HAP-1 (cell line): ENCODE measurements at regions not wholly inside any gene's neighbourhood (a gene's known extent, or its start where the extent isn't known, plus 50 kb on each side); places are given as distances from the start of the nearest gene placed in this dataset.
A peak's percentile ranks its signal among the peaks of the same experiment; 100 is the strongest.

ENCODE experiments used
- DNase-seq, 2 experiments: peaks; one replicate each; pipeline ENCODE4 v3.0.0-alpha.2; 2016 to 2020; ENCODE audit warnings: low spot score in 2 of 2
- H3K27me3 ChIP-seq: fragments of 250-450 bp; sonication (Bioruptor Pico); 2 replicates; pipeline ENCODE4 v1.5.1; 2020; ENCODE audit warnings: low read depth, mild to moderate bottlenecking, moderate library complexity
- H3K36me3 ChIP-seq: fragments of 250-450 bp; sonication (Bioruptor Pico); replicated peaks from 2 replicates; pipeline ENCODE4 v1.5.1; 2020; ENCODE audit warnings: mild to moderate bottlenecking
- H3K4me1 ChIP-seq: fragments of 250-450 bp; sonication (Bioruptor Pico); 2 replicates; pipeline ENCODE4 v1.5.1; 2020; ENCODE audit warnings: mild to moderate bottlenecking
- H3K4me3 ChIP-seq: fragments of 250-450 bp; sonication (Bioruptor Pico); 2 replicates; pipeline ENCODE4 v1.5.1; 2020; ENCODE audit warnings: mild to moderate bottlenecking, moderate library complexity
- H3K9me3 ChIP-seq: fragments of 250-450 bp; sonication (Bioruptor Pico); 2 replicates; pipeline ENCODE4 v1.5.1; 2020; ENCODE audit warnings: mild to moderate bottlenecking, moderate library complexity
- in situ Hi-C: fragments of 300-500 bp; cut with MboI; formaldehyde crosslinking; loops from 3 replicates; pipeline ENCODE4 v1.14.3; 2020; ENCODE audit warnings: low sequenced_read_pairs, inconsistent platforms, mixed read lengths

GRCh38 chr7:22551768-22552513 lies 52.0 kb upstream of the STEAP1B start:
- H3K36me3 ChIP-seq = no peaks in the 10 kb centered on the region
- H3K27me3 ChIP-seq = peaks cover 15% of the 10 kb centered on the region
- no peaks in the 10 kb centered on the region; the same call in 1 of the 2 replicates for H3K4me1 ChIP-seq
- in situ Hi-C loops = no loop called here
- DNase-seq = no peak
- H3K9me3 ChIP-seq = no peaks in the 10 kb centered on the region
- no peak overlapping the region for H3K4me3 ChIP-seq

GRCh38 chr7:22550514-22551030 lies 50.6 kb upstream of the STEAP1B start:
- Histone ChIP-seq H3K4me3 (no peak overlapping the region; the same call in 1 of the 2 replicates), H3K36me3 (no peaks in the 10 kb centered on the region), H3K9me3 (no peaks in the 10 kb centered on the region), H3K27me3 (peaks cover 18% of the 10 kb centered on the region), H3K4me1 (no peaks in the 10 kb centered on the region; the same call in 1 of the 2 replicates)
- in situ Hi-C loops = no loop called here
- DNase-seq = no peak

GRCh38 chr7:22549667-22550513 lies 49.9 kb upstream of the STEAP1B start:
- in situ Hi-C loops = no loop called here
- peaks cover 19% of the 10 kb centered on the region for H3K27me3 ChIP-seq
- no peaks in the 10 kb centered on the region; the same call in 1 of the 2 replicates for H3K4me1 ChIP-seq
- H3K4me3 ChIP-seq = peak overlapping the region; percentile 12
- DNase-seq = peak; percentile 63 to 89
- no peaks in the 10 kb centered on the region for H3K9me3 ChIP-seq
- no peaks in the 10 kb centered on the region for H3K36me3 ChIP-seq
